ENCODE measurements at regions not wholly inside any gene's neighbourhood (a gene's known extent, or its start where the extent isn't known, plus 50 kb on each side); places are given as distances from the start of the nearest gene placed in this dataset.

DNA sequence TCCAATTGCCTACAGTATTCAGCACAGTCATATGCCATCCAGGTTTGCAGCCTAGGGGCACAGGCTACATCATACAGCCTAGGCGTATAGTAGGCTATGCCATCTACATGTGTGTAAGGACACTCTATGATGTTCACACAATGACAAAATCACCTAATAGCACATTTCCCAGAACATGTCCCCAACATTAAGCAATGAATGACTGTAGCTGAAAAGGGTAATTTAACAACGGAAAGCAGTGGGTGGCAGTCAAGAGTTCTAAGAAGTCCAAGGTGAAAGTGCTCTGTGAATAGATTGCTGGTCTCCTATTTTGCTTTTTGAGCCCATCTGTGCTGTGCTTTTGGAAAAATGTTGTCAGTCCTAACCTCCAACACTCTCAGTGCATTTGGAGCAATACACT, 162.6 kb downstream of the KLF6 start:
- TF ChIP-seq, protein P1, sequence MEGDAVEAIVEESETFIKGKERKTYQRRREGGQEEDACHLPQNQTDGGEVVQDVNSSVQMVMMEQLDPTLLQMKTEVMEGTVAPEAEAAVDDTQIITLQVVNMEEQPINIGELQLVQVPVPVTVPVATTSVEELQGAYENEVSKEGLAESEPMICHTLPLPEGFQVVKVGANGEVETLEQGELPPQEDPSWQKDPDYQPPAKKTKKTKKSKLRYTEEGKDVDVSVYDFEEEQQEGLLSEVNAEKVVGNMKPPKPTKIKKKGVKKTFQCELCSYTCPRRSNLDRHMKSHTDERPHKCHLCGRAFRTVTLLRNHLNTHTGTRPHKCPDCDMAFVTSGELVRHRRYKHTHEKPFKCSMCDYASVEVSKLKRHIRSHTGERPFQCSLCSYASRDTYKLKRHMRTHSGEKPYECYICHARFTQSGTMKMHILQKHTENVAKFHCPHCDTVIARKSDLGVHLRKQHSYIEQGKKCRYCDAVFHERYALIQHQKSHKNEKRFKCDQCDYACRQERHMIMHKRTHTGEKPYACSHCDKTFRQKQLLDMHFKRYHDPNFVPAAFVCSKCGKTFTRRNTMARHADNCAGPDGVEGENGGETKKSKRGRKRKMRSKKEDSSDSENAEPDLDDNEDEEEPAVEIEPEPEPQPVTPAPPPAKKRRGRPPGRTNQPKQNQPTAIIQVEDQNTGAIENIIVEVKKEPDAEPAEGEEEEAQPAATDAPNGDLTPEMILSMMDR (IDR thresholded peaks at IDR 0.05) = no peak
- TF ChIP-seq POLR2A (IDR thresholded peaks at IDR 0.05) = no peak
